K562 (cell line): ENCODE measurements at regions not wholly inside any gene's neighbourhood (a gene's known extent, or its start where the extent isn't known, plus 50 kb on each side); places are given as distances from the start of the nearest gene placed in this dataset.
"Not testable (repeated sequence)": the region's sequence is repeated elsewhere in the genome, so short reads cannot be mapped to it uniquely, and the experiment has no call there.

Experiments
- CBFA2T2 ChIP-seq: fragments of 450-650 bp; conservative IDR thresholded peaks from 2 replicates; pipeline ENCODE4 v1.6.1; 2017; ENCODE audit warnings: mild to moderate bottlenecking
- CBFA2T3 ChIP-seq: fragments of 450-650 bp; IDR thresholded peaks from 2 replicates; pipeline ENCODE4 v1.6.1; 2017
- CTBP1 ChIP-seq: fragments of 450-650 bp; IDR thresholded peaks from 2 replicates; pipeline ENCODE4 v1.6.1; 2016; ENCODE audit warnings: borderline replicate concordance
- EP300 ChIP-seq: IDR thresholded peaks from 2 replicates; pipeline ENCODE4 v1.6.1; 2012; ENCODE audit warnings: low read length, improper control_type of control experiment
- ESRRA ChIP-seq: fragments of 450-650 bp; IDR thresholded peaks from 2 replicates; pipeline ENCODE4 v1.6.1; 2014; ENCODE audit warnings: low read depth, mild to moderate bottlenecking, moderate library complexity, borderline replicate concordance
- NR2C1 ChIP-seq, 2 experiments: fragments of 450-650 bp; IDR thresholded peaks; 2 replicates each; pipeline ENCODE4 v1.6.1; 2017; ENCODE audit warnings: mild to moderate bottlenecking in 2 of 2, antibody characterized with exemption in 1 of 2, inconsistent platforms in 1 of 2, missing compliant biosample characterization in 1 of 2, missing genetic modification characterization in 1 of 2
- SOX6 ChIP-seq: fragments of 450-650 bp; IDR thresholded peaks from 2 replicates; pipeline ENCODE4 v1.6.1; 2014; ENCODE audit warnings: mild to moderate bottlenecking
- ZBTB40 ChIP-seq, 2 experiments: fragments of 450-650 bp in 1 of 2; sonication (generic) in 1 of 2; formaldehyde crosslinking in 1 of 2; IDR thresholded peaks; 2 replicates each; pipeline versions ENCODE4 v1.7.1 to v1.9.0; 2016 to 2022; ENCODE audit warnings: inconsistent platforms in 1 of 2, mild to moderate bottlenecking in 1 of 2, missing genetic modification reagents in 1 of 2

- TF ChIP-seq ZBTB40 (IDR thresholded peaks at IDR 0.05) (peak; percentile 18; the same call in 1 of the 2 replicates), EP300 (peak; percentile 44), ESRRA (peak; percentile 81; the same call in 1 of the 2 replicates), CTBP1 (peak; percentile 71; the same call in 1 of the 2 replicates), CBFA2T3 (peak; percentile 59; the same call in 1 of the 2 replicates), NR2C1 (IDR thresholded peaks at IDR 0.05) (0 out of 2 replicates have a peak, but pooled peaks have one; percentile 32), NR2C1 (tag; IDR thresholded peaks at IDR 0.05) (peak; percentile 34; the same call in 1 of the 2 replicates), CBFA2T2 (0 out of 2 replicates have a peak, but pooled peaks have one; percentile 7), SOX6 (peak; percentile 42; the same call in 1 of the 2 replicates)
- TF ChIP-seq ZBTB40 (CRISPR knock-in tag; IDR thresholded peaks at IDR 0.05): not testable (repeated sequence)
Observed at GRCh38 chr3:153230427-153230826, 68.4 kb downstream of the RAP2B start (continued).
